ENCODE measurements at regions not wholly inside any gene's neighbourhood (a gene's known extent, or its start where the extent isn't known, plus 50 kb on each side); places are given as distances from the start of the nearest gene placed in this dataset.
"Not testable (repeated sequence)": the region's sequence is repeated elsewhere in the genome, so short reads cannot be mapped to it uniquely, and the experiment has no call there.

DNA sequence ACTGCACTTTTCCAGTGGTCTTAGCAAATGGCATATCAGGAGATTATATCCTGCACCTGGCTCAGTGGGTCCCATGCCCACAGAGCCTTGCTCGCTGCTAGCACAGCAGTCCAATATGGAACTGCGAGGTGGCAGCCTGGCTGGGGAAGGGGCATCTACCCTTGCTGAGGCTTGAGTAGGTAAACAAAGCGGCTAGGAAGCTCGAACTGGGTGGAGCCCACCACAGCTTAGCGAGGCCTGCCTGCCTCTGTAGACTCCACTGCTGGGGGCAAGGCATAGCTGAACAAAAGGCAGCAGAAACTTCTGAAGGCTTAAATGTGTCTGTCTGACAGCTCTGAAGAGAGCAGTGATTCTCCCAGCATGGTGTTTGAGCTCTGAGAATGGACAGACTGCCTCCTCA lies 71.0 kb upstream of the IRX4 start:
- TF ChIP-seq CTCF (IDR thresholded peaks at IDR 0.05; ENCODE audit: insufficient read depth, low read length, poor library complexity, severe bottlenecking); EZH2phosphoT487 (conservative IDR thresholded peaks at IDR 0.05; ENCODE audit: low read length): not testable (repeated sequence)
